C4-2B (cell line): ENCODE measurements at regions not wholly inside any gene's neighbourhood (a gene's known extent, or its start where the extent isn't known, plus 50 kb on each side); places are given as distances from the start of the nearest gene placed in this dataset.

Experiments
- CTCF ChIP-seq: fragments of 450-650 bp; conservative IDR thresholded peaks from 2 replicates; pipeline ENCODE4 v1.5.1; 2017; ENCODE audit warnings: mild to moderate bottlenecking
- ZFX ChIP-seq: fragments of 450-650 bp; IDR thresholded peaks from 2 replicates; pipeline ENCODE4 v1.6.1; 2017

- no peak for TF ChIP-seq CTCF
- TF ChIP-seq ZFX: no peak
These were observed 849.7 kb downstream of the UQCRFS1 start for GRCh38 chr19:28363254-28363653.
